LNCaP clone FGC (cell line): ENCODE measurements at regions not wholly inside any gene's neighbourhood (a gene's known extent, or its start where the extent isn't known, plus 50 kb on each side); places are given as distances from the start of the nearest gene placed in this dataset.

Experiments used
- DNase-seq: peaks from one replicate; pipeline ENCODE4 v3.0.0-alpha.2; 2011; ENCODE audit warnings: low read depth
- H3K4me3 ChIP-seq: 2 replicates; pipeline ENCODE4 v1.5.1; 2011; ENCODE audit warnings: mild to moderate bottlenecking, low read depth, low read length, control low read depth
- TF ChIP-seq, protein P1 (sequence below): IDR thresholded peaks from 2 replicates; pipeline ENCODE4 v1.5.1; 2012; ENCODE audit warnings: mild to moderate bottlenecking; ENCODE audit not compliant: control insufficient read depth, insufficient read depth; ENCODE audit errors: extremely low read depth

DNA sequence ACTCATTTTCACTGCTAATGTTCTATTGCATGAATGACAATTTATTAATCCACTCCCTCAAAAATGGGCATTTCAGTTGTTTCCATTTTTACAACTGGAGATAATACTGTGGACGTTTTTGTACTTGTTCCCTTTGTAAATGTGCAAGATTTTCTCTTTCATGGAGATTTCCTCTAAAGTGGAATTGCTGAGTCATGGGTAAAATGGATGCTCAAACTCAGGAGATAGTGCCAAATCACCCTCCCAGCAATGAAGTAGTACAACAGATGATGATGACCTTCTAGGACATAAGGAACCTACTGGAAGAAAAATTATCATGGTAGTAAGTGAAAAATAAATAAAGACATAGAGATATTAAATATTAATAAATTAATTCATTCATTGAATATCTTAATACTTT lies 460.8 kb upstream of the CHST9 start:
- no peak overlapping the region for H3K4me3 ChIP-seq
- DNase-seq, result no peak
- TF ChIP-seq, protein P1, sequence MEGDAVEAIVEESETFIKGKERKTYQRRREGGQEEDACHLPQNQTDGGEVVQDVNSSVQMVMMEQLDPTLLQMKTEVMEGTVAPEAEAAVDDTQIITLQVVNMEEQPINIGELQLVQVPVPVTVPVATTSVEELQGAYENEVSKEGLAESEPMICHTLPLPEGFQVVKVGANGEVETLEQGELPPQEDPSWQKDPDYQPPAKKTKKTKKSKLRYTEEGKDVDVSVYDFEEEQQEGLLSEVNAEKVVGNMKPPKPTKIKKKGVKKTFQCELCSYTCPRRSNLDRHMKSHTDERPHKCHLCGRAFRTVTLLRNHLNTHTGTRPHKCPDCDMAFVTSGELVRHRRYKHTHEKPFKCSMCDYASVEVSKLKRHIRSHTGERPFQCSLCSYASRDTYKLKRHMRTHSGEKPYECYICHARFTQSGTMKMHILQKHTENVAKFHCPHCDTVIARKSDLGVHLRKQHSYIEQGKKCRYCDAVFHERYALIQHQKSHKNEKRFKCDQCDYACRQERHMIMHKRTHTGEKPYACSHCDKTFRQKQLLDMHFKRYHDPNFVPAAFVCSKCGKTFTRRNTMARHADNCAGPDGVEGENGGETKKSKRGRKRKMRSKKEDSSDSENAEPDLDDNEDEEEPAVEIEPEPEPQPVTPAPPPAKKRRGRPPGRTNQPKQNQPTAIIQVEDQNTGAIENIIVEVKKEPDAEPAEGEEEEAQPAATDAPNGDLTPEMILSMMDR, result no peak

GRCh38 chr18:27636576-27637085 lies 451.5 kb upstream of the CHST9 start:
- DNase-seq, result no peak
- TF ChIP-seq, protein P1, result no peak
- no peak overlapping the region for H3K4me3 ChIP-seq

- H3K4me3 ChIP-seq, result no peak overlapping the region
- DNase-seq, result no peak
- TF ChIP-seq, protein P1, result no peak
Observed at GRCh38 chr18:27632706-27633105, 447.6 kb upstream of the CHST9 start.

DNA sequence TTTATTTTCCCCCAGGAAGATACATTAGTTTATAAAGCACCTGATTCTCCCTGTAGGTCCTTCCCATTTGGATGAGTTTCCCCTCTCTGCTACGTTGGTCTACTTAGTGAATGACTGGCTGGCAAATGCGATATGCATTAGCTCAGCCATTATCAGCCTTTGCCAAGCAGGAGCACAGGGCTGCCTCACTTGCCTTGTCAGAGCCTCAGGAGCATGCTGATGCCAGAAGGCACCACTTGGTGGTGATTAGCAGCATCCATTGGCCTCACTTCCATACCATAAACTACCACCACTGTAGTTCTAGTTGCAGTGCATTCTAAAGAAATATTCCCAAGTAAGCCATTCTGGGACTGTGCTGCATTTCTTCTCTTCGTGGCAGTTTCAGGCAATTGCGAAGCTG lies 442.8 kb upstream of the CHST9 start:
- DNase-seq, result no peak
- TF ChIP-seq, protein P1, result no peak
- no peak overlapping the region for H3K4me3 ChIP-seq

- no peak for DNase-seq
- TF ChIP-seq, protein P1, result no peak
- H3K4me3 ChIP-seq, result no peak overlapping the region
Observed at GRCh38 chr18:27621236-27621890, 436.3 kb upstream of the CHST9 start.

DNA sequence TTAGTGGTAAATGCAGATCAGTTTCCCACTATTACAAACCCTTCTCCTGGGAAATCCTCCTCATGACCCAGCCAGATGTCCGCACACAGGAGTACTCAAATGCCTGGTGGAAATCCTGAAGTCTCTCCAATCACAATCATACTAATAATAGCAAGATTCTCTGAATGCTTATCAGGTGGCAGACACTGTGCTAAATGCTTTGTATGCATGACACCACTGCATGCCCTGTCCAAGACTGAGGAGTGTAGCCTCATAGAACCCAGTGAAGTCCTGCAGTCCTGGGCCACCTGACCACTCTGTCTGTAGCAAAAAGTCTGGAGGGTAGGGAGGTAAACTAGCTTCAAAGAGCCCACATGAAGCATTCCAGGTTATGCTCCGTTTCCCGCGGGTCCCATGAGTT lies 434.8 kb upstream of the CHST9 start:
- H3K4me3 ChIP-seq, result no peak overlapping the region
- TF ChIP-seq, protein P1, result no peak
- no peak for DNase-seq
